ENCODE measurements at regions not wholly inside any gene's neighbourhood (a gene's known extent, or its start where the extent isn't known, plus 50 kb on each side); places are given as distances from the start of the nearest gene placed in this dataset.

GRCh38 chr2:193943406-193943960 is 1713.5 kb upstream of the SLC39A10 start:
- Histone ChIP-seq H3K4me2 (ENCODE audit: low read depth, low read length, poor library complexity, severe bottlenecking) (no peak overlapping the region), H3K79me2 (ENCODE audit: insufficient read depth, low read length) (no peaks in the 10 kb centered on the region), H3K36me3 (ENCODE audit: insufficient read depth, low read length) (no peaks in the 10 kb centered on the region), H3K9me3 (ENCODE audit: insufficient read depth, low read depth, low read length) (no peaks in the 10 kb centered on the region), H2AFZ (ENCODE audit: low read length) (no peak overlapping the region), H3K4me3 (ENCODE audit: low read length, poor library complexity, severe bottlenecking) (no peak overlapping the region), H4K20me1 (ENCODE audit: insufficient read depth, low read length, poor library complexity, severe bottlenecking) (no peaks in the 10 kb centered on the region), H3F3A (ENCODE audit: low read depth) (no peaks in the 10 kb centered on the region), H3K9ac (ENCODE audit: low read depth, low read length, poor library complexity, severe bottlenecking) (no peak overlapping the region), H3K27me3 (ENCODE audit: insufficient read depth, low read length, poor library complexity, severe bottlenecking) (no peaks in the 10 kb centered on the region), H3K4me1 (ENCODE audit: insufficient read depth, low read length, poor library complexity, severe bottlenecking) (no peaks in the 10 kb centered on the region), H3K9me2 (replicated peaks; ENCODE audit: low read depth, low read length) (no peaks in the 10 kb centered on the region)
- TF ChIP-seq CTCF (conservative IDR thresholded peaks at IDR 0.05; ENCODE audit: low read length) (no peak), EZH2phosphoT487 (IDR thresholded peaks at IDR 0.05; ENCODE audit: borderline replicate concordance) (no peak)

- H3K36me3 ChIP-seq (ENCODE audit: insufficient read depth, low read length), result no peaks in the 10 kb centered on the region
- H3K9me2 ChIP-seq (replicated peaks; ENCODE audit: low read depth, low read length), result no peaks in the 10 kb centered on the region
- no peaks in the 10 kb centered on the region for H3K9me3 ChIP-seq (ENCODE audit: insufficient read depth, low read depth, low read length)
- no peaks in the 10 kb centered on the region for H4K20me1 ChIP-seq (ENCODE audit: insufficient read depth, low read length, poor library complexity, severe bottlenecking)
- no peaks in the 10 kb centered on the region for H3F3A ChIP-seq (ENCODE audit: low read depth)
- H3K4me1 ChIP-seq (ENCODE audit: insufficient read depth, low read length, poor library complexity, severe bottlenecking), result no peaks in the 10 kb centered on the region
- TF ChIP-seq CTCF (conservative IDR thresholded peaks at IDR 0.05; ENCODE audit: low read length) (no peak), EZH2phosphoT487 (IDR thresholded peaks at IDR 0.05; ENCODE audit: borderline replicate concordance) (no peak)
- H3K27me3 ChIP-seq (ENCODE audit: insufficient read depth, low read length, poor library complexity, severe bottlenecking), result no peaks in the 10 kb centered on the region
- no peaks in the 10 kb centered on the region for H3K79me2 ChIP-seq (ENCODE audit: insufficient read depth, low read length)
- no peak overlapping the region for H3K4me3 ChIP-seq (ENCODE audit: low read length, poor library complexity, severe bottlenecking)
- no peak overlapping the region for H2AFZ ChIP-seq (ENCODE audit: low read length)
- H3K9ac ChIP-seq (ENCODE audit: low read depth, low read length, poor library complexity, severe bottlenecking), result no peak overlapping the region
- H3K4me2 ChIP-seq (ENCODE audit: low read depth, low read length, poor library complexity, severe bottlenecking), result no peak overlapping the region
These were observed 1721.9 kb upstream of the SLC39A10 start for GRCh38 chr2:193935114-193935513.

GRCh38 chr2:193929131-193929530 is 1727.9 kb upstream of the SLC39A10 start:
- Histone ChIP-seq H3K9me2 (replicated peaks; ENCODE audit: low read depth, low read length) (no peaks in the 10 kb centered on the region), H3K36me3 (ENCODE audit: insufficient read depth, low read length) (no peaks in the 10 kb centered on the region), H2AFZ (ENCODE audit: low read length) (no peak overlapping the region), H3K27me3 (ENCODE audit: insufficient read depth, low read length, poor library complexity, severe bottlenecking) (no peaks in the 10 kb centered on the region), H4K20me1 (ENCODE audit: insufficient read depth, low read length, poor library complexity, severe bottlenecking) (no peaks in the 10 kb centered on the region), H3K9ac (ENCODE audit: low read depth, low read length, poor library complexity, severe bottlenecking) (no peak overlapping the region), H3K4me1 (ENCODE audit: insufficient read depth, low read length, poor library complexity, severe bottlenecking) (no peaks in the 10 kb centered on the region), H3K9me3 (ENCODE audit: insufficient read depth, low read depth, low read length) (no peaks in the 10 kb centered on the region), H3K4me3 (ENCODE audit: low read length, poor library complexity, severe bottlenecking) (no peak overlapping the region), H3F3A (ENCODE audit: low read depth) (no peaks in the 10 kb centered on the region), H3K4me2 (ENCODE audit: low read depth, low read length, poor library complexity, severe bottlenecking) (no peak overlapping the region), H3K79me2 (ENCODE audit: insufficient read depth, low read length) (no peaks in the 10 kb centered on the region)
- TF ChIP-seq CTCF (conservative IDR thresholded peaks at IDR 0.05; ENCODE audit: low read length) (no peak), EZH2phosphoT487 (IDR thresholded peaks at IDR 0.05; ENCODE audit: borderline replicate concordance) (no peak)
